Erythroblast (primary cell): ENCODE measurements at regions not wholly inside any gene's neighbourhood (a gene's known extent, or its start where the extent isn't known, plus 50 kb on each side); places are given as distances from the start of the nearest gene placed in this dataset.

Experiments
- GATA1 ChIP-seq: IDR thresholded peaks from 2 replicates; pipeline ENCODE4 v1.6.1; 2011; ENCODE audit warnings: low read depth, mild to moderate bottlenecking, control low read depth, low read length, moderate library complexity
- POLR2A ChIP-seq: IDR thresholded peaks from 2 replicates; pipeline ENCODE4 v1.6.1; 2011; ENCODE audit warnings: mild to moderate bottlenecking, low read length

- TF ChIP-seq POLR2A (no peak), GATA1 (no peak)
These were observed 139.3 kb downstream of the KCNJ2 start for GRCh38 chr17:70308618-70309017.
